HTR-8/SVneo (cell line): ENCODE measurements at regions not wholly inside any gene's neighbourhood (a gene's known extent, or its start where the extent isn't known, plus 50 kb on each side); places are given as distances from the start of the nearest gene placed in this dataset.

ENCODE experiments used
- DNase-seq: peaks from one replicate; pipeline ENCODE4 v3.0.0; 2011; ENCODE audit warnings: low spot score, mixed read lengths; ENCODE audit not compliant: insufficient read length
- FAIRE-seq: peaks from 2 replicates; lab custom pipeline; 2011; peaks lifted over from hg19 to GRCh38; lab: Jason Lieb, UNC

- DNase-seq (no peak), FAIRE-seq (no peak)
Measured at GRCh38 chr6:150535818-150536220, 63.9 kb upstream of the PLEKHG1 start.

DNA sequence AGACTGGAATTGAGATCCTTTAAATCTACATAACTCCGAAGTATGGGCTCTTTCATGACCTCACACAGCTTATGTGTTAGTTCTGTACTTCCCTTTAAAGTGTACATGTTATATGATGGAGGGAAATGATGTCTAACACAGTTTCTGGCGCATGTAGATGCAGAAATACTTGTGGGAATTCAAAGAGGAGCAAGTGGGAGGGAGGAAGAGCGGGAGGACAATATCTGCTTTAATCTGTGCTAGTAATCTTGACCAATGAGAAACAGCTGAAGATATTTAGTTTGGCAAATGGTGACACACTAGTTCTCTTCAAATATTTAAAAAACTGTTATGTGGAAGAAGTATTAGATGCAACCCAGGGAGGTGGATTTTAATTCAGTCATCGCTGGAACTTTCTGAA is 62.9 kb upstream of the PLEKHG1 start:
- DNase-seq (no peak), FAIRE-seq (no peak)

GRCh38 chr6:150537491-150537890 is 62.2 kb upstream of the PLEKHG1 start:
- FAIRE-seq (no peak), DNase-seq (no peak)

- DNase-seq (no peak), FAIRE-seq (no peak)
Measured at GRCh38 chr6:150537893-150538292, 61.8 kb upstream of the PLEKHG1 start.

DNA sequence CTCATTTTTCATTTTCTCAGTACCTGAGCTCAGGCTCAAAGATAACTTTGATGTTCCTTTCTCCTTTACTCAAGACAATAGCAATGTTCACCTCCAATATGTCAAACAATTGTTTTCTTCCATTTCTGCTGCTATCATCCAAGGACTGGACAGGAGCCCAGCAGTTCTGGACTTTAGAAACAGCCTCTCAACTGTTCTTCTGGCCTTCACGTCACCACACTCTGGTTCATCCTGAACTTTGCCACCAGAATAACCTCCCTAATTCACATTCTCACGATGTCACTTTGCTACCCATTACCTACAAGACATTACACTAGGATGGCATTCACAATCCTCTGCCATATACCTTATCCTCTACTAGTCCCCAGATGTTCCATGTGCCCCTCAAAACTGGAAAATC is 60.6 kb upstream of the PLEKHG1 start:
- DNase-seq (no peak), FAIRE-seq (no peak)

GRCh38 chr6:150539568-150539967 is 60.1 kb upstream of the PLEKHG1 start:
- FAIRE-seq (no peak), DNase-seq (no peak)

GRCh38 chr6:150541576-150541975 is 58.1 kb upstream of the PLEKHG1 start:
- FAIRE-seq (no peak), DNase-seq (no peak)

GRCh38 chr6:150543178-150543577 is 56.5 kb upstream of the PLEKHG1 start:
- FAIRE-seq (no peak), DNase-seq (no peak)

GRCh38 chr6:150544793-150545192 is 54.9 kb upstream of the PLEKHG1 start:
- DNase-seq, result no peak
- FAIRE-seq, result no peak

- FAIRE-seq (no peak), DNase-seq (no peak)
Measured at GRCh38 chr6:150546457-150546856, 53.2 kb upstream of the PLEKHG1 start.

- DNase-seq, result no peak
- no peak for FAIRE-seq
Measured at GRCh38 chr6:150547502-150548222, 52.0 kb upstream of the PLEKHG1 start.

DNA sequence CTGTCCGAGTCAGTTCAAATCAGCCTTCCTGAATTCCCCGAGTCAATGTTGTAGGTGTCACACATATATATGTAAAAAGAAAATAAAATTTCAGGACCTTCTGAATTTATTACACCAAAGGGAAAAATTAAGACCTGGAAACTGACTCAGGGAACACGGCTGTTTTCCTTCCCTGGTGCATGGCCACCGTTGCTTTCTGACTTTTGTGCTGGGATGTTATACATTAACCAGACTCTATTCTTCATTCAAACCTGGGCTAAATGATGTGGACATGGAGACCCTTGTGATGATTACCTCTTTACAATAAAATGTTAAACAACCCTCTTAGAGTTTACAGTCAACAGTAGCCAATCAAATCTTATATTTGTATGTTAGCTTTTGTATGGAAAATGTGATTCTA is 51.4 kb upstream of the PLEKHG1 start:
- FAIRE-seq, result no peak

DNA sequence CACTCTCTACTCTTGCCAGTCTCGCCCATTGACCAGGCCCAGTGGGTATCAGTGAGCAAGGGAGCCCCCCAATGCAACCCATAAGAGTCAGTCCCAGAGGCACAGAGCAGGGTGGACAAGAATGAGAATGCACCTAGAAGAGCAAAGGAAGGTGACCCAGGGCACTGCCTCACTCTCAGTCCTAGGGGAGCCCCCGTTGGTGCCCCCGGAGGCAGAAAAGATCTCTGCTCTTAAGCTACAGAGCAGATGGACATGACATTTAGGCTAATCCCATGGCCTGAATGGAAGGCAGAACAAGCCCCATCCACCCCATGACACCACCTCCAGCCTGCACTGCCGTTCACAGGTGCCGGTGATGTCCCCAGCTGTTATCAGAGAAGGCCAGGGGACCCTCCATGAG is 50.7 kb upstream of the PLEKHG1 start:
- FAIRE-seq (no peak), DNase-seq (no peak)

More for the DNA sequence above, 51.4 kb upstream of the PLEKHG1 start:
- DNase-seq, result no peak

DNA sequence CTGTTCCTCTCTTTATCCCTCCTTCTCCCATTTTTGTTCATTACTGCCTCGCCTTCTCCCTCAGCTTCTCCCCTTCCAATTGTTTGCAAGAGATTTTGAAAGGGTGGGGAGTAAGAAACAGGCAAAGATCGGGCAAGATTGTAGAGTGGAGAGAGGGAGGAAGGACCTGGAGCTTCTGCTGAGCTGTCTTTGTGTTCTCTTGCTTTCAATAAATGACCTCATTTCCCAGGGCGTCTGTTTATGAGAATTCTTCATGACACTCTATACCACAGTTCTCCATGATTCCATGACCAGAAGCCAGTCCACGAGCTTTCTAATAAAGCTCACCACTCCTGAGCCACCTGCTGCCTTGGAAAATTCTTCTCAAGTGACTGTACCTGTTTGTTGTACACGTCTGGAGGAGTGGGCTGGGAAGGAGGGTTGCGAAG is 50.0 kb upstream of the PLEKHG1 start:
- FAIRE-seq (no peak), DNase-seq (no peak)
